D721Med (cell line): ENCODE measurements at regions not wholly inside any gene's neighbourhood (a gene's known extent, or its start where the extent isn't known, plus 50 kb on each side); places are given as distances from the start of the nearest gene placed in this dataset.

Experiments used
- DNase-seq: peaks from one replicate; pipeline ENCODE4 v3.0.0; 2011; ENCODE audit warnings: low spot score; ENCODE audit not compliant: insufficient read length
- FAIRE-seq: peaks from 2 replicates; lab custom pipeline; 2011; peaks lifted over from hg19 to GRCh38; lab: Jason Lieb, UNC
- TF ChIP-seq, protein P1 (sequence below): IDR thresholded peaks from 2 replicates; pipeline ENCODE4 v1.5.1; 2012; ENCODE audit warnings: mild to moderate bottlenecking, control low read depth; ENCODE audit not compliant: insufficient read depth; ENCODE audit errors: missing control alignments

- FAIRE-seq (no peak), DNase-seq (no peak)
- TF ChIP-seq, protein P1, sequence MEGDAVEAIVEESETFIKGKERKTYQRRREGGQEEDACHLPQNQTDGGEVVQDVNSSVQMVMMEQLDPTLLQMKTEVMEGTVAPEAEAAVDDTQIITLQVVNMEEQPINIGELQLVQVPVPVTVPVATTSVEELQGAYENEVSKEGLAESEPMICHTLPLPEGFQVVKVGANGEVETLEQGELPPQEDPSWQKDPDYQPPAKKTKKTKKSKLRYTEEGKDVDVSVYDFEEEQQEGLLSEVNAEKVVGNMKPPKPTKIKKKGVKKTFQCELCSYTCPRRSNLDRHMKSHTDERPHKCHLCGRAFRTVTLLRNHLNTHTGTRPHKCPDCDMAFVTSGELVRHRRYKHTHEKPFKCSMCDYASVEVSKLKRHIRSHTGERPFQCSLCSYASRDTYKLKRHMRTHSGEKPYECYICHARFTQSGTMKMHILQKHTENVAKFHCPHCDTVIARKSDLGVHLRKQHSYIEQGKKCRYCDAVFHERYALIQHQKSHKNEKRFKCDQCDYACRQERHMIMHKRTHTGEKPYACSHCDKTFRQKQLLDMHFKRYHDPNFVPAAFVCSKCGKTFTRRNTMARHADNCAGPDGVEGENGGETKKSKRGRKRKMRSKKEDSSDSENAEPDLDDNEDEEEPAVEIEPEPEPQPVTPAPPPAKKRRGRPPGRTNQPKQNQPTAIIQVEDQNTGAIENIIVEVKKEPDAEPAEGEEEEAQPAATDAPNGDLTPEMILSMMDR: no peak
Observed at GRCh38 chrY:15162211-15162610, 637.9 kb downstream of the NLGN4Y start.

DNA sequence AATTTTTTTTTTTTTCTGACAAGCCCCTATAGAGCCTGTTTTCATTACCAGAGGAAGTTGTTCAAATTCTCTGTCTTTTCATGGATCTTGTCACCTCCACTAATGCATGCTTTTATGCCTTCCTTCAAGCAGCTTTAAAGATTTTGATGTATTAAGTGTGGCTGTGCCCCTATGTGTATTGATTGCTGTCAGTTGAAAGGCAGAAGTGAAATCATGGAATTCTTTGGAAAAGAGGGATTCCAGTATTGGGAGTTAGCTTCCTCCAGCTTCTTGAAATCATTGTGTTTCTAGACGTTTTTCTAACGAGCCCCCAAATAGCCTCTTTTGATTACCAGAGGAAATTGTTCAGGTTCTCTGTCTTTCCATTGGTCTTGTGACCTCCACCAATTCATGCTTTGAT lies 655.6 kb downstream of the NLGN4Y start:
- DNase-seq (no peak), FAIRE-seq (no peak)
- TF ChIP-seq, protein P1: no peak

DNA sequence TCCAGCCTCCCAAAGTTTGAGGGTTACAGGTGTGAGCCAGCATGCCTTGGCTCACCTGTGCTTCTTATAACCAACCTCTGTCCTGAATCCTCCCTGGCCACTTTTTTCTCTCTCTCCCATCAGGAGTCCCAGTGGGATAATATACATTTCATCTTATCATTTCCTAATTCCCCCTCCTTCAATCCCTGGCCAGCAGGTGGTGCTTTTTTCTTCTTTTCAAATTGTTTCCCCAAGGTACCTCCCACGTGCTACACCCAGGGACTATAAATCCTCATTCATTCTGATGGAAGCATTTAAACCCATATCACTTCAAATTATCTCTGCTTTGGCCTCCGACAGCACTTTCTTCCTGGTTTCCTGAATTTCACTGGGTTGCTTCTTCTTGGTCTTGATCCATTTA lies 704.7 kb downstream of the NLGN4Y start:
- DNase-seq (no peak), FAIRE-seq (no peak)
- TF ChIP-seq, protein P1: no peak

- TF ChIP-seq, protein P1: no peak
- FAIRE-seq: no peak
- no peak for DNase-seq
Observed at GRCh38 chrY:15239596-15240132, 715.3 kb downstream of the NLGN4Y start.

GRCh38 chrY:15259286-15259685 lies 735.0 kb downstream of the NLGN4Y start:
- TF ChIP-seq, protein P1: no peak
- DNase-seq (no peak), FAIRE-seq (no peak)

- no peak for FAIRE-seq
- no peak for DNase-seq
- TF ChIP-seq, protein P1: no peak
Observed at GRCh38 chrY:15286572-15286971, 762.2 kb downstream of the NLGN4Y start.

DNA sequence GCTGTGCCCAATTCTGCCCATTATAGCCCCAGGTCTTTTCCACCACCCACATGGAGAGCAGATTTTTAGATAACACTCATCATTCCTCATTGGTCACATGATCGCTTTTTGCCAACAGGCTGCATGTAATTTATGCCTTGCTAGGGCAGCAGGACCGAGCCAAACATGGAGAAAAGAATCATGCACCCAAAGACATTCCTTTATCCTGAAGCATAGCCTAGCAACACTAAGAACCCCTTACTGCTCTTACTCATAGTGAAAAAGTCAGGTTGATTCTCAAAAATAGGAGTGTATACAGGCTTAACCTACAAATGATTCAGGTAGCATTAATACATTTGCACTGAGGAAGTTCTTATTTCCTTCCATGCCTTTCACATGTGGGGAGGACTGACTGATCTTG lies 765.5 kb downstream of the NLGN4Y start:
- TF ChIP-seq, protein P1: no peak
- FAIRE-seq (no peak), DNase-seq (no peak)
